Endodermal cell (in vitro differentiated cells): ENCODE measurements at regions not wholly inside any gene's neighbourhood (a gene's known extent, or its start where the extent isn't known, plus 50 kb on each side); places are given as distances from the start of the nearest gene placed in this dataset.

Experiments used
- DNase-seq: peaks from one replicate; pipeline ENCODE4 v3.0.0-alpha.2; 2017
- H3K27ac ChIP-seq: 2 replicates; pipeline ENCODE4 v1.5.1; 2013; ENCODE audit warnings: mild to moderate bottlenecking, low read depth, low read length, moderate library complexity
- H3K27me3 ChIP-seq: 2 replicates; pipeline ENCODE4 v1.6.1; 2013; ENCODE audit warnings: mild to moderate bottlenecking, low read length, moderate library complexity; ENCODE audit not compliant: insufficient read depth, control insufficient read depth, poor library complexity, severe bottlenecking
- H3K36me3 ChIP-seq: 2 replicates; pipeline ENCODE4 v1.7.0; 2013; ENCODE audit warnings: mild to moderate bottlenecking, low read length, moderate library complexity; ENCODE audit not compliant: control insufficient read depth, insufficient read depth
- H3K4me1 ChIP-seq: one replicate; pipeline ENCODE4 v1.7.0; 2013; ENCODE audit warnings: low read length; ENCODE audit not compliant: control insufficient read depth, insufficient read depth
- H3K4me3 ChIP-seq: 2 replicates; pipeline ENCODE4 v1.5.1; 2013; ENCODE audit warnings: mild to moderate bottlenecking, low read length, moderate library complexity
- H3K9ac ChIP-seq: 2 replicates; pipeline ENCODE4 v1.6.1; 2013; ENCODE audit warnings: mild to moderate bottlenecking, low read length, moderate library complexity; ENCODE audit not compliant: poor library complexity, severe bottlenecking; ENCODE audit errors: extremely low read depth
- H3K9me3 ChIP-seq: 2 replicates; pipeline ENCODE4 v1.6.1; 2013; ENCODE audit warnings: mild to moderate bottlenecking, low read length, moderate library complexity; ENCODE audit not compliant: control insufficient read depth
- H3K27ac Mint-ChIP-seq: 2 replicates; pipeline ENCODE4 v1.8.0; 2020; ENCODE audit warnings: mixed read lengths
- H3K27me3 Mint-ChIP-seq: 2 replicates; pipeline ENCODE4 v1.8.0; 2021; ENCODE audit warnings: mild to moderate bottlenecking, mixed read lengths; ENCODE audit not compliant: insufficient read depth
- H3K36me3 Mint-ChIP-seq: 2 replicates; pipeline ENCODE4 v1.8.0; 2020; ENCODE audit warnings: low read depth, mixed read lengths
- H3K4me1 Mint-ChIP-seq: 2 replicates; pipeline ENCODE4 v1.8.0; 2020; ENCODE audit warnings: mixed read lengths
- H3K4me3 Mint-ChIP-seq: 2 replicates; pipeline ENCODE4 v1.8.0; 2020; ENCODE audit warnings: mild to moderate bottlenecking, moderate library complexity, mixed read lengths
- H3K9me3 Mint-ChIP-seq: 2 replicates; pipeline ENCODE4 v1.8.0; 2020; ENCODE audit warnings: mild to moderate bottlenecking, mixed read lengths
- CTCF ChIP-seq: fragments of 200-600 bp; sonication (generic); conservative IDR thresholded peaks from 2 replicates; pipeline ENCODE4 v1.5.0; 2021; ENCODE audit warnings: antibody characterized with exemption, mild to moderate bottlenecking
- WGBS, 2 experiments: methylation state at CpG; one replicate each; pipeline versions ENCODE4 v1.1.5 to v1.1.7; 2013; ENCODE audit warnings: missing lambda C conversion rate in 2 of 2, mixed read lengths in 1 of 2; ENCODE audit not compliant: insufficient coverage in 1 of 2, insufficient read length in 1 of 2; 5-methylcytosine and 5-hydroxymethylcytosine counted together

- Mint-ChIP-seq H3K27ac (no peak overlapping the region), H3K9me3 (no peaks in the 10 kb centered on the region), H3K4me1 (peaks cover 7% of the 10 kb centered on the region), H3K36me3 (no peaks in the 10 kb centered on the region), H3K4me3 (no peak overlapping the region), H3K27me3 (peaks cover 3% of the 10 kb centered on the region)
- no peak overlapping the region for H3K9ac ChIP-seq
- peaks cover 3% of the 10 kb centered on the region for H3K4me1 ChIP-seq
- H3K36me3 ChIP-seq = no peaks in the 10 kb centered on the region
- H3K27ac ChIP-seq = no peak overlapping the region
- TF ChIP-seq CTCF = no peak
- H3K27me3 ChIP-seq = no peaks in the 10 kb centered on the region
- no peaks in the 10 kb centered on the region for H3K9me3 ChIP-seq
- no peak overlapping the region for H3K4me3 ChIP-seq
- no peak for DNase-seq
- WGBS, 2 experiments = 91 to 92% methylated on average over 4 to 5 of the region's 5 CpGs
These were observed 58.4 kb downstream of the FOXI1 start for GRCh38 chr5:170164087-170164486.

GRCh38 chr5:170164921-170165320 is 59.2 kb downstream of the FOXI1 start:
- H3K9me3 Mint-ChIP-seq = no peaks in the 10 kb centered on the region
- 90 to 100% methylated on average over 1 to 6 of the region's 6 CpGs for WGBS, 2 experiments
- no peak for TF ChIP-seq CTCF
- Histone ChIP-seq H3K27me3 (no peaks in the 10 kb centered on the region), H3K36me3 (no peaks in the 10 kb centered on the region), H3K4me1 (peaks cover 3% of the 10 kb centered on the region), H3K9ac (no peak overlapping the region), H3K27ac (no peak overlapping the region), H3K4me3 (no peak overlapping the region), H3K9me3 (no peaks in the 10 kb centered on the region)
- no peak for DNase-seq
- peaks cover 5% of the 10 kb centered on the region for H3K27me3 Mint-ChIP-seq
- no peaks in the 10 kb centered on the region for H3K36me3 Mint-ChIP-seq
- peaks cover 7% of the 10 kb centered on the region for H3K4me1 Mint-ChIP-seq
- no peak overlapping the region for H3K4me3 Mint-ChIP-seq
- no peak overlapping the region for H3K27ac Mint-ChIP-seq

GRCh38 chr5:170166101-170166500 is 60.4 kb downstream of the FOXI1 start:
- peaks cover 8% of the 10 kb centered on the region for H3K27me3 Mint-ChIP-seq
- no peaks in the 10 kb centered on the region for H3K36me3 Mint-ChIP-seq

More at GRCh38 chr5:170166101-170166500, 60.4 kb downstream of the FOXI1 start:
- Histone ChIP-seq H3K9ac (no peak overlapping the region), H3K27me3 (no peaks in the 10 kb centered on the region), H3K4me1 (peaks cover 3% of the 10 kb centered on the region), H3K4me3 (no peak overlapping the region), H3K36me3 (no peaks in the 10 kb centered on the region), H3K9me3 (no peaks in the 10 kb centered on the region), H3K27ac (no peak overlapping the region)
- Mint-ChIP-seq H3K4me1 (peaks cover 7% of the 10 kb centered on the region), H3K9me3 (no peaks in the 10 kb centered on the region), H3K4me3 (no peak overlapping the region), H3K27ac (no peak overlapping the region)
- no peak for TF ChIP-seq CTCF
- 94 to 95% methylated on average over 3 of the region's 3 CpGs for WGBS, 2 experiments
- DNase-seq = no peak
